CD4-positive, alpha-beta T cell treated with Interleukin-4 for 4 hours (primary cell): ENCODE measurements at regions not wholly inside any gene's neighbourhood (a gene's known extent, or its start where the extent isn't known, plus 50 kb on each side); places are given as distances from the start of the nearest gene placed in this dataset.
A peak's percentile ranks its signal among the peaks of the same experiment; 100 is the strongest.
"Not testable (repeated sequence)": the region's sequence is repeated elsewhere in the genome, so short reads cannot be mapped to it uniquely, and the experiment has no call there.

Experiments
- DNase-seq: peaks from one replicate; pipeline ENCODE4 v3.0.0-alpha.2; 2020

GRCh38 chr6:30832864-30833263 lies 51.5 kb upstream of the DDR1 start:
- DNase-seq = no peak

GRCh38 chr6:30830438-30830837 lies 53.9 kb upstream of the DDR1 start:
- peak; percentile 29 for DNase-seq

GRCh38 chr6:30829639-30830255 lies 54.6 kb upstream of the DDR1 start:
- DNase-seq = no peak

- no peak for DNase-seq
These were observed 55.3 kb upstream of the DDR1 start for GRCh38 chr6:30829033-30829432.

- DNase-seq = peak; percentile 80
These were observed 56.0 kb upstream of the DDR1 start for GRCh38 chr6:30828027-30828962.

- no peak for DNase-seq
These were observed 57.4 kb upstream of the DDR1 start for GRCh38 chr6:30826961-30827342.

GRCh38 chr6:30824698-30825097 lies 59.6 kb upstream of the DDR1 start:
- no peak for DNase-seq

- DNase-seq = no peak
These were observed 60.8 kb upstream of the DDR1 start for GRCh38 chr6:30823534-30823865.

- peak; percentile 43 for DNase-seq
These were observed 62.2 kb upstream of the DDR1 start for GRCh38 chr6:30821862-30822784.

- no peak for DNase-seq
These were observed 64.1 kb upstream of the DDR1 start for GRCh38 chr6:30820193-30820592.

GRCh38 chr6:30819297-30819917 lies 64.9 kb upstream of the DDR1 start:
- peak; percentile 55 for DNase-seq

GRCh38 chr6:30818391-30818841 lies 65.9 kb upstream of the DDR1 start:
- DNase-seq = no peak

GRCh38 chr6:30816791-30817739 lies 67.3 kb upstream of the DDR1 start:
- DNase-seq = no peak

- not testable (repeated sequence) for DNase-seq
These were observed 68.0 kb upstream of the DDR1 start for GRCh38 chr6:30816296-30816695.

GRCh38 chr6:30815041-30815742 lies 69.1 kb upstream of the DDR1 start:
- DNase-seq = not testable (repeated sequence)

- DNase-seq = peak; percentile 73
These were observed 69.9 kb upstream of the DDR1 start for GRCh38 chr6:30814146-30815040.

- DNase-seq = no peak
These were observed 69.3 kb upstream of the IER3 start for GRCh38 chr6:30813631-30814145.

GRCh38 chr6:30810813-30811339 lies 66.5 kb upstream of the IER3 start:
- DNase-seq = peak; percentile 66

- DNase-seq = not testable (repeated sequence)
These were observed 63.2 kb upstream of the IER3 start for GRCh38 chr6:30807566-30807965.
